HG03175 (cell line): ENCODE measurements at regions not wholly inside any gene's neighbourhood (a gene's known extent, or its start where the extent isn't known, plus 50 kb on each side); places are given as distances from the start of the nearest gene placed in this dataset.

Source experiments
- ATAC-seq: cut with Tn5 transposase; IDR thresholded peaks from one replicate; pipeline ENCODE4 v1.9.1; 2021; ENCODE audit warnings: mild to moderate bottlenecking, moderate library complexity; ENCODE audit not compliant: unreplicated experiment

DNA sequence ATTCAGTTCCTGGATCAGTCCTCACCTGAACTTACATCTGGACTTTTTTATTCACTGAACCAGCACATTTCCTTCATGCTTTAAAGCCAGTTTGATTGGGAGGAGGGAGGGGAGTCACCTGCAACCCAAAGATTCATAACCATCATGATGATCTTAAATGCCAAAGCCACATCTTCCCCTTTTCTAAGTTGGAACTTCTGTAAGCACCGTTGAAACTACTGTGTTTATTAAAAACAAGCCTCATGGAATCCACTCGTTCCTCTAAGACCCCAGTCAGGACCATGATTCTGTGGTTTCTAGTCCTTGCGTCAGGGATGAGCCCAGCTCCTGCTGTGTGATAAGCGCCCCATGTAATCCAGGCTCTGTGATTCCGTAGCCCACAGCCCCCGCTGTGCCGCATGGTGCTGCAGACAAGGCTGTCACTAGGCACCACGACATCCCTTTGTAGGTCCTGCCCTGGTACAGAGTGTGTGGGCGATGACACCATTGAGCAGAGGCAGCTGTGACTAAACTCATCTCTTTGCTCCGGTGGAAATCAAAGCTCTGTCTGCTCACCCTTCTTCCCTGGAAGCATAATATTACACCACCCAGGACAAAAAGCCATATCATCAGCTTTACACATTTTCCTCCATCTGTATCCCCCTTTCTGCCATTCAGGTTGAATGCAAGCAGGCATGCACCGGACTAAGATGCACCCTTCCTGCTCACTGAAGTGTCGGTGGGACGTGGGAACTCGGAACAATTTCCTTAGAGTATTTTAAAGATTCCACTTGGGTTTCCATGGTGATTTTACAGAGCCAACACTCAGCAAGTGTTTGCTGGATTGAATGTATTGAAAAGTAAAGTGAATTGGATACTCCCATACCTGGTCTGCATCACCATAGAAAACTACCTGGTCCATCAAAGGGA lies 132.0 kb upstream of the FSTL4 start:
- no peak for ATAC-seq

DNA sequence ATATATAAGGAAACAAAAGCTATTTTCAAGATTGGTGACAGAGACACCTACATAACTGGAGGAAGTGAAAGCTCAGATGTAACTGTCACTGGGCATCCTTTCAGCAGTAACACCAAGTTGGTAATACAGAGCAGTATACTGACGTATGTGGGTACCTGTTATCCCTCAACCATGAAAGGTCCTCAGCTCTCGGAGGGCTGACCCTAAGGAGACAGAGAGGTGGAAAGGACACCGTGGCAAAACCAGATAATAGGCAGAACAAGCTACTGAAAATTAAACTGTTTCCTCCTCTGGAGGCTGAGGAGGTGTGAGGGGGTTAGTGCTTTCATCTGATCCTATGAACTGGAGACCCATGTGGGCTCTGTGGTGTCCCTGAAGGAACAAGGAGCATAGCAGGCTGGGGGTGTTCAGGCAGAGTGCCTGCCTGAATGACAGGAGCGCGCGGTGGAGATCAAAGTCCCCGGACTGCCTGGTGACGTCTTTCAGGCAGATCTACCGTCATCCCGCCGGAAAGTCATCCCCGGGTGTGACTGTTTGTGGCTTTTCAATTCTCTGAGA lies 130.2 kb upstream of the FSTL4 start:
- ATAC-seq: no peak

- ATAC-seq: no peak
Observed at GRCh38 chr5:133741818-133742355, 129.5 kb upstream of the FSTL4 start.

GRCh38 chr5:133741396-133741795 lies 129.1 kb upstream of the FSTL4 start:
- no peak for ATAC-seq

GRCh38 chr5:133739181-133739780 lies 126.9 kb upstream of the FSTL4 start:
- ATAC-seq: no peak

- no peak for ATAC-seq
Observed at GRCh38 chr5:133738271-133738670, 125.9 kb upstream of the FSTL4 start.

GRCh38 chr5:133736512-133736911 lies 124.2 kb upstream of the FSTL4 start:
- ATAC-seq: no peak

- no peak for ATAC-seq
Observed at GRCh38 chr5:133735346-133735745, 123.0 kb upstream of the FSTL4 start.

DNA sequence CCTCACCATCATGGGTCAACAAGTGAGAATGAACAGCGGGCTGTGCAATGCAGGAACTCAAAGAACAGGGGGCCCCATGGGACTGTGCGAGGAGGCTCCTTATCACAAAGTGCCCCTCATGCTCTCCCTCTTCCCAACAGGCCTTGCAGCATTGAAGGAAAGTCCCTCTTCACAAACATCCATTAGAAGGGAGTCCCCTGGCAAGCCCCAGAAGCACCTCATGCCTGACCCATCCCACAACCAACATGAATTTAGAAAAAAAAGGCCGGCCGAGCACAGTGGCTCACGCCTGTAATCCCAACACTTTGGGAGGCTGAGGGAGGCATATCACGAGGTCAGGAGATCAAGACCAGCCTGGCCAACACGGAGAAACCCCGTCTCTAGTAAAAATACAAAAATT lies 122.6 kb upstream of the FSTL4 start:
- ATAC-seq: no peak

GRCh38 chr5:133732536-133732935 lies 120.2 kb upstream of the FSTL4 start:
- ATAC-seq: no peak

DNA sequence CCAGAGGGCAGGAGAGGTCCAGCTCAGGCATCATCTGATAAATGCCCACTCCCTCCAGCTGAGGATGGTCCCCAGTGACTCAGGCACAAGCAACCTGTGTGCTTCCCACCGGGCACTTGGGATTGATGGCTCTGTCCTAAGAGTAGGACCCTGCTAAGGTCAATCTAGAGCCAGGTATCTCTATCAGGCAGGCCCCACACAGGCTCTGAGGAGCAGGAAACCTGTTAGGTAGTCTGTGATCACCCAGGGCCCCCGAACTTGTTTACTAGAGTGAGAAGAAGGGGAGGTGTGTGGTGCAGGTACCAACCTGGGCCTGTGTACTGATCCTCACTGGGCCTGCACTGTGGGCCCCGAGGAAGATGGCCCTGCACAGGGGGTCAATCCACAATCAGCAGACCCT lies 119.6 kb upstream of the FSTL4 start:
- no peak for ATAC-seq

- no peak for ATAC-seq
Observed at GRCh38 chr5:133730866-133731265, 118.5 kb upstream of the FSTL4 start.

GRCh38 chr5:133730346-133730745 lies 118.0 kb upstream of the FSTL4 start:
- ATAC-seq: no peak

- ATAC-seq: no peak
Observed at GRCh38 chr5:133729800-133730199, 117.5 kb upstream of the FSTL4 start.

DNA sequence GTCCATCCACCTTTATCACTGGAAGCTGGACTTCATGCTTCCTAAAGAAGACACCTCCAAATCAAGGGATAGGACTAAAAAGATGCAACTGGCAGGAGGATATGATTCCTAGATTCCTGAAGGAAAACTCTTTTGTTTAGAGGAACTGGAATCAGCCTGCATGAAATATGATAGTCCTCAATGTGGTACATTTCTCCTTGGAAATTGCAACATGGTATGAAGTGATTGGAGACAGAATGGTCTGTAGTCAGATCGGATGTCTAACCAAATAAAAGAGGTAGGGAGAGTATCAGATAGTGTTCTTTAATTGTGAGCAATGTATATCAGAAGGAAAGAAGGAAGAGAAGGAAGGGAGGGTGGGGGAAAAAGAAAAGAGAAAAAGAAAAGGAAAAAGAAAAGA lies 116.1 kb upstream of the FSTL4 start:
- no peak for ATAC-seq

DNA sequence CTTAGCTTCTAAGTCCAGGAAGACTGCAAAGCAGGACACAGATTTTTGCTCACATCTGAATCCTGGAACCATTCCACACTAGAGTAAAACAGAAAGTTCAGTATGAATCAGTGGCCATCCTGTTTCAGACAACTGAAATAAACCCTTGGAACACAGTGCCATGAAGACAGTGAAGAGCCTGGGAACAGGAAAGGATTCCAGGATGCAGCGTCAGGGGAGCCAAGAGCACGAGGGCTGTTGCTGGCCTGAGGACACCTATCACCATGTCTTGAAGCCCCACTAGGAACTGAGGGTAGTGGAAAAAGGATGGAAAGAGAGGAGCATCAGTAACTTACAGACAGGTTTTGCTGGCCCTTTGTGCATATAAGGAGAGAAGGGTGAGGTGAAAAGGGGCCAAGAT lies 115.3 kb upstream of the FSTL4 start:
- no peak for ATAC-seq

DNA sequence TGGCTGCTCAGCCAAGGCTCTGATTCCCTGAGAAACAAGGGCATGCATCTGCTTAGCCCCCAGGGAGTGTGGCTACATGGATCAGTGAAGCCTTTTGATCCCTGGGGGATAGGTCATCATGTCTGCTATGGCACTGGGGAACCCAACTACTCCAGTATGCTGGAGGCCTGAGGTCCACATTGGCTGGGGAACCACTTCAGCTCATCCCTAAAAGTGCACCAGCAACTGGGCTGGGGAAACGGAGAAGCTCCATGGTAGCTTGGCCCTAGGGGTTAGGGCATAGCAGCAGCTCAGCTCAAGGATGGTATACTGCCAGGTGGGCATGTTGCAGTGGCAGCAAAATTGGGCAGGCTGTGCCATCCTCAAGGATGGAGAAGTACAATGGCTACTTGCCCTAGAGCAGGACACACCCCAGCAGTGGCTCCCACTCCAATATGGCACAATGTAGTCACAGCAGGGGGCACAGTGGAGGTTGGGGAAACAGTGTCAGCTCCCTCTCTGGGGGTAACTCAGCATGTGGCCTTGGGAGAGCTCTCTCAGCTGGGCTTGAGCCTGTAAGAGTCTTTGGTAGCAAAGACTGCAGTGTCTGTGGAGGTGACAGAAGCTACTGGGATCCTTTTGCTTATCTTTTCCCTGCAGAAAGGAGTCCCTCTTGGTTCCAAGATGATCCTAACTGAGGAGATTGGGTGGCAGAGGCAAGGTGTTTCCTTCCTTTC lies 111.5 kb upstream of the FSTL4 start:
- no peak for ATAC-seq

DNA sequence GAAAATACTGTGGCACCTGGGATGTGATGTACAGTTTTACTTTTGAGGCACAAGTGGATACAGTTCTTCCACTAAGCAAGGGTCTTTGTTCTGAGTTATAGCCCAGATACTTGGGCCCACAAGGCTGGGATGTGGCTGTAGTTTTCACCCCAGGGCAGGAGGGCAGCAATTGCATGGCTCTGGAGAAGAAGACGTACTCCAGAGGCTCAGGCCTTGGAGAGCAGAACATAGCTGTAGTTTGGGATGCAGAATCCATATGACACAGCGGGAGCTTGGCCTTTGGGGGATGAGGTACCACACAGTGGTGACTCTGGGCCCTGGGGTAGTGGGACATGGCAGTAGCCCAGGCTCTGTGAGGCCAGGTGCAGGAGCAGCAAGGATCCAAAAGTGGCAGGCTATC lies 110.8 kb upstream of the FSTL4 start:
- ATAC-seq: no peak

DNA sequence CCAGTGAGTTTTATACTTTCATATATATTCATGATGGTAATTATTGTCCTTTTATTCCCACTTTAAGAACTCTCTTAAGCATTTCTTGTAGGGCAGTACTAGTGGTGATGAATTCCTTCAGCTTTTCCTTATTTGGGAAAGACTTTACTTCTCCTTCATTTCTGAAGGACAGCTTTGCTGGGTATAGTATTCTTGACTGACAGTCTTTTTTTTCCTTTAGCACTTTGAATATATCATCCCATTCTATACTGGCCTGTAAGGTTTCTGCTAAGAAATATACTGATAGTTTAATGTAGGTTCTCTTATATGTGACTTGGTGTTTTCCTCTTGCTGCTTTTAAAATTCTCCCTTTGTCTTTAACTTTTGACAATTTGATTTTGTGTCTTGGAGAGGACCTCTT lies 109.0 kb upstream of the FSTL4 start:
- ATAC-seq: no peak

- no peak for ATAC-seq
Observed at GRCh38 chr5:133718457-133718856, 106.1 kb upstream of the FSTL4 start.

- no peak for ATAC-seq
Observed at GRCh38 chr5:133716532-133717183, 104.3 kb upstream of the FSTL4 start.
